K562 (cell line): ENCODE measurements at regions not wholly inside any gene's neighbourhood (a gene's known extent, or its start where the extent isn't known, plus 50 kb on each side); places are given as distances from the start of the nearest gene placed in this dataset.

Experiments
- KDM1A ChIP-seq, 2 experiments: fragments of 450-650 bp; IDR thresholded peaks; 2 replicates each; pipeline ENCODE4 v1.6.1; 2016; ENCODE audit warnings: mild to moderate bottlenecking in 2 of 2
- POLR2A ChIP-seq: fragments of 450-650 bp; conservative IDR thresholded peaks from 2 replicates; pipeline ENCODE4 v1.6.1; 2016
- POLR2AphosphoS5 ChIP-seq: IDR thresholded peaks from 2 replicates; pipeline ENCODE4 v1.6.1; 2011; ENCODE audit warnings: mild to moderate bottlenecking, low read depth, low read length, moderate library complexity; ENCODE audit not compliant: control insufficient read depth, insufficient read depth
- TCF7 ChIP-seq: sonication (generic); IDR thresholded peaks from 2 replicates; pipeline ENCODE4 v1.6.1; 2016; ENCODE audit warnings: antibody characterized with exemption, borderline replicate concordance
- ZNF740 ChIP-seq, 3 experiments: fragments of 200-800 bp in 1 of 3; sonication (Bioruptor generic) in 1 of 3; sonication (generic) in 1 of 3; formaldehyde crosslinking in 1 of 3; IDR thresholded peaks; 2 replicates each; pipeline versions ENCODE4 v1.6.1 to v1.8.0; 2016 to 2022; ENCODE audit warnings: mild to moderate bottlenecking in 2 of 3, missing compliant biosample characterization in 2 of 3, missing genetic modification characterization in 2 of 3, missing genetic modification reagents in 1 of 3
- ZNF780A ChIP-seq: fragments of 250-450 bp; sonication (Bioruptor Pico); IDR thresholded peaks from 2 replicates; pipeline ENCODE4 v1.5.0; 2021; ENCODE audit warnings: mild to moderate bottlenecking

- TF ChIP-seq POLR2AphosphoS5: no peak
- no peak for TF ChIP-seq POLR2A
- no peak for TF ChIP-seq ZNF780A (CRISPR knock-in tag)
- no peak for TF ChIP-seq KDM1A (IDR thresholded peaks at IDR 0.05)
- TF ChIP-seq ZNF740 (CRISPR knock-in tag; IDR thresholded peaks at IDR 0.05): no peak
- no peak for TF ChIP-seq ZNF740 (tag; IDR thresholded peaks at IDR 0.05)
- TF ChIP-seq TCF7: no peak
Measured at GRCh38 chr14:22265319-22266141, 323.5 kb downstream of the DAD1 start.
